MCF 10A (cell line): ENCODE measurements at regions not wholly inside any gene's neighbourhood (a gene's known extent, or its start where the extent isn't known, plus 50 kb on each side); places are given as distances from the start of the nearest gene placed in this dataset.

ENCODE experiments used
- BruUV-seq: library from RNA; stranded (reverse); fragments of 400-500 nt; replicated peaks from 2 replicates; lab custom pipeline; 2021; lab: Mats Ljungman, UMichigan
- CTCF ChIA-PET: fragments of 300-600 bp; sonication (Branson Sonifier 250); formaldehyde crosslinking; extraction: SDS; loops from one replicate; lab custom pipeline; 2021; ENCODE audit warnings: antibody characterized with exemption, inconsistent platforms; lab: Yijun Ruan, JAX
- POLR2A ChIA-PET: fragments of 300-600, 350-650 bp; sonication (Branson Sonifier 250); formaldehyde crosslinking; extraction: SDS; loops from one replicate; lab custom pipeline; 2020; ENCODE audit warnings: antibody characterized with exemption, inconsistent platforms; lab: Yijun Ruan, JAX
- DNase-seq: peaks from one replicate; pipeline ENCODE4 v3.0.0-alpha.2; 2018; ENCODE audit not compliant: unreplicated experiment
- H3K27ac Mint-ChIP-seq: one replicate; pipeline ENCODE4 v1.8.0; 2022; ENCODE audit warnings: mild to moderate bottlenecking, low read depth, mixed read lengths; ENCODE audit not compliant: unreplicated experiment
- H3K27me3 Mint-ChIP-seq: one replicate; pipeline ENCODE4 v1.8.0; 2022; ENCODE audit warnings: mixed read lengths; ENCODE audit not compliant: insufficient read depth, unreplicated experiment
- H3K36me3 Mint-ChIP-seq: one replicate; pipeline ENCODE4 v1.8.0; 2022; ENCODE audit warnings: mild to moderate bottlenecking, moderate library complexity, mixed read lengths; ENCODE audit not compliant: insufficient read depth, unreplicated experiment
- H3K4me1 Mint-ChIP-seq: one replicate; pipeline ENCODE4 v1.8.0; 2022; ENCODE audit warnings: mixed read lengths; ENCODE audit not compliant: insufficient read depth, unreplicated experiment
- H3K4me3 Mint-ChIP-seq: one replicate; pipeline ENCODE4 v1.8.0; 2022; ENCODE audit warnings: mild to moderate bottlenecking, moderate library complexity, mixed read lengths; ENCODE audit not compliant: unreplicated experiment
- H3K9me3 Mint-ChIP-seq: one replicate; pipeline ENCODE4 v1.8.0; 2022; ENCODE audit warnings: mixed read lengths; ENCODE audit not compliant: unreplicated experiment
- CTCF ChIP-seq: fragments of 200-600 bp; IDR thresholded peaks from one replicate; pipeline ENCODE4 v1.8.0; 2022; ENCODE audit warnings: antibody characterized with exemption, mild to moderate bottlenecking; ENCODE audit not compliant: unreplicated experiment
- intact Hi-C: fragments of 100-400 bp; cut with micrococcal nuclease; formaldehyde crosslinking; loops from 2 replicates; pipeline ENCODE4 v1.14.1; 2022

DNA sequence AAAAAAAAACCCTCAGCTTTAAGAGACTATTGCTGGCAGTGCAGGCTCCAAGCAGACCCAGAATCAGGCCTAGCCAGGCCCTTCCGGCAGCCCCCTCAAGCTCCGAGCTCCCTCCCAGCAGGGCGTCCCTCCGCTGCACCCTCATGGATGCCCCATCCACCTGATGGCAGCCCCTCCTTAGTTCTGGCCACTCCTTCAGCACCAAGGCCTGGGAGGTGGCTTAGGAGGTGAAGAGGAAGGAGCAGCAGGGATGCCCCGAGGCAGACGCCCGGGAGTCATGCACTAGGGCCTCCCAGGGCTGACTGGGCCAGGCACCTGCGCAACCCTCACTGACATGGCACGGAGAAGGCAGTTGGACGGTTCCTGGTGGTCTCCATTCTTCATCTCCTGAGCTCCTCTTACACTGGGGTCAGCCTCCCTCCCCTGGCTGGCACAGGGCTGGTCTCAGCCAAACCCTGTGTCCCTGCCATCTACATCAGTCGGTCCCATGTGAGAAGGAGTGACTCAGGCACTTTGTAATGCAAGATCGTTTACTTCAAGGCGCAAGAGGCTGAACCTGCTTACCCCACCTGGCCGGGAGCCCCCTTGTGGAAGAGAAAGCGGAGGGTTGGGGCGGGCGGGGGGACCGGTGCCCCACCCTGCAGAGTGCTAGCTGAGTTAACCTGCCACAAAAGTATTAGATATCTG, 53.5 kb upstream of the ID2 start:
- CTCF ChIA-PET: interaction anchor here (0.6 kb wide), 1 partner anchor 173 kb away, joined by 3 read pairs; no protein-coding TSS in a partner anchor
- no peaks in the 10 kb centered on the region for H3K27me3 Mint-ChIP-seq
- H3K4me1 Mint-ChIP-seq: no peaks in the 10 kb centered on the region
- no peak overlapping the region for H3K4me3 Mint-ChIP-seq
- BruUV-seq: no TSS peak
- H3K27ac Mint-ChIP-seq: no peak overlapping the region
- no peak for TF ChIP-seq CTCF
- H3K36me3 Mint-ChIP-seq: no peaks in the 10 kb centered on the region
- DNase-seq: no peak
- POLR2A ChIA-PET: no interaction called here
- H3K9me3 Mint-ChIP-seq: no peaks in the 10 kb centered on the region
- intact Hi-C loops: no loop called here

GRCh38 chr2:8628866-8629209, 53.0 kb upstream of the ID2 start:
- no TSS peak for BruUV-seq
- no peak for DNase-seq
- intact Hi-C loops: no loop called here
- ChIA-PET POLR2A (no interaction called here), CTCF (no interaction called here)
- TF ChIP-seq CTCF: no peak
- H3K27me3 Mint-ChIP-seq: no peaks in the 10 kb centered on the region
- no peak overlapping the region for H3K4me3 Mint-ChIP-seq
- no peaks in the 10 kb centered on the region for H3K4me1 Mint-ChIP-seq
- H3K36me3 Mint-ChIP-seq: no peaks in the 10 kb centered on the region
- no peak overlapping the region for H3K27ac Mint-ChIP-seq
- no peaks in the 10 kb centered on the region for H3K9me3 Mint-ChIP-seq

DNA sequence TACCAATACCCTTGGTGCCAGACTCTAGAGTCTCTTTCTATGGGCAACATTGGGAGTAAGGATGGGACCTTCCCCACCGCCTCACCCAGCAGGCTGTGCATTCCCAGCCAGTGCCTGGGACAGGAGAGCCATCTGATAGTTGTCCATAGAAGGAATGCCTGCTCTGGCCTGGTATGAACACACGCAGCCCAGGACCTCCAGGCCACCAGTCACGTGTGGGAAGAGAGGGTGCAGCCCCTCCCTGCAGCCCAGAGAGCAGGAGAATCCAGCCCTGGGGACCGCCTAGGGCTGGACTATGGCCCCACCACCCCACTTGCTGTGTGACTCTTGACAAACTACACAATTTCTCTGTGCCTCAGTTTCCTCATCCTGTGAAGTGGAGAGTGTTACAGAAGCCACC, 52.5 kb upstream of the ID2 start:
- no peaks in the 10 kb centered on the region for H3K36me3 Mint-ChIP-seq
- H3K4me1 Mint-ChIP-seq: no peaks in the 10 kb centered on the region
- peaks cover 4% of the 10 kb centered on the region for H3K9me3 Mint-ChIP-seq
- POLR2A ChIA-PET: no interaction called here
- H3K4me3 Mint-ChIP-seq: no peak overlapping the region
- BruUV-seq: no TSS peak
- no peak for DNase-seq
- intact Hi-C loops: no loop called here
- CTCF ChIA-PET: no interaction called here
- no peak for TF ChIP-seq CTCF
- H3K27me3 Mint-ChIP-seq: no peaks in the 10 kb centered on the region
- no peak overlapping the region for H3K27ac Mint-ChIP-seq

- intact Hi-C loops: no loop called here
- POLR2A ChIA-PET: no interaction called here
- BruUV-seq: no TSS peak
- no peak for TF ChIP-seq CTCF
- CTCF ChIA-PET: interaction anchor here (0.7 kb wide), 1 partner anchor 249 kb away, joined by 4 read pairs; no protein-coding TSS in a partner anchor
- Mint-ChIP-seq H3K4me1 (no peaks in the 10 kb centered on the region), H3K27ac (no peak overlapping the region), H3K36me3 (no peaks in the 10 kb centered on the region), H3K27me3 (no peaks in the 10 kb centered on the region), H3K4me3 (no peak overlapping the region), H3K9me3 (peaks cover 9% of the 10 kb centered on the region)
- DNase-seq: no peak
Observed at GRCh38 chr2:8630676-8631464, 51.0 kb upstream of the ID2 start.
